ENCODE measurements at regions not wholly inside any gene's neighbourhood (a gene's known extent, or its start where the extent isn't known, plus 50 kb on each side); places are given as distances from the start of the nearest gene placed in this dataset.

DNA sequence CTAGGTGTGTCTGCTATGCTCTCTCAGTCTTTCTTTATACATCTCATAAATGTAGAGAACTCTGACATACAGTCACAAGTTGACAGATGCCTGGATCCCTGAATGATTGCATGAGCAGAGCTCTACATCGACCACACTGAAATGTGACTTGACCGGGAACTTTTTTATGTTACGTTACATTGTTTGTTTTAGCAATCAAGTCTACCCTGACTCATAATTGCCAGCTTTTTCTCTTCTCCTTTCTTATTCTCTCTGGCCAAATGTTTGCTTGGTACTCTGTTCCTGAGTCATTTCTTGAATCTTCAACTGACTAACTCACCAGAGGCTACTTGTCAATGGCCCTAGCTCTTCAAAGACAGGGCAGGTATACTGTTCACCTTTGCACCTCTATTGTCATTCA lies 213.6 kb upstream of the DTNBP1 start:
- no peak for DNase-seq (ENCODE audit: low read depth in 2 of 2)

DNA sequence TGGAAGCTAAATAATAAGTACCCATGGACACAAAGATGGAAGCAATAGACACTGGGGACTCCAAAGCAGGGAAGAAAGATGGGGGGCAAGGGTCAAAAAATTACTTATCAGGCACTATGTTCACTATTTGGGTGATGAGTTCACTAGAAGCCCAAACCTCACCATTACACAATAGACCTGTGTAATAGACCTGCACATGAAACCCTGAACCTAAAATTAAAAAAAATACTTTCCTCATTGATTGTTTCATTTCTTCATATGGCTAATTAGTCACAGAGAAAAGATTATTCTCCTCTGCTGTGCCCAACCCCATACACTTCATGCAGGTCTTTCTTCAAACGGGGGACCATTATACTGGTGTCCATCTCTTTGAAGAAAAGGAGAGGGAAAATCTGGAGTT lies 213.0 kb upstream of the DTNBP1 start:
- no peak for DNase-seq (ENCODE audit: low read depth in 2 of 2)

DNA sequence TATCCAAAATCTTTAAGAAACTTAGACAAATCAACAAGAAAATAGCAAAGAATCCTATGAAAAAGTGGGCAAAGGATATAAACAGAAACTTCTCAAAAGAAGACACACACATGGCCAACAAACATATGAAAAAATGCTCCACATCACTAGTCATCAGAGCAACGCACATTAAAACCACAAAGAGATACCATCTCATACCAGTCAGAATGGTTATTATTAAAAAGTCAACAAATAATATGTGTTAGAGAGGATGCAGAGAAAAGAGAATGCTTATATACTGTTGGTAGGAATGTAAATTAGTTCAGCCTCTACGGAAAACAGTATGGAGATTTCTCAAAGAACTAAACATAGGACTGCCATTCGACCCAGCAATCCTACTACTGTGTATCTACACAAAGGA lies 212.0 kb upstream of the DTNBP1 start:
- DNase-seq (ENCODE audit: low read depth in 2 of 2): no peak

DNA sequence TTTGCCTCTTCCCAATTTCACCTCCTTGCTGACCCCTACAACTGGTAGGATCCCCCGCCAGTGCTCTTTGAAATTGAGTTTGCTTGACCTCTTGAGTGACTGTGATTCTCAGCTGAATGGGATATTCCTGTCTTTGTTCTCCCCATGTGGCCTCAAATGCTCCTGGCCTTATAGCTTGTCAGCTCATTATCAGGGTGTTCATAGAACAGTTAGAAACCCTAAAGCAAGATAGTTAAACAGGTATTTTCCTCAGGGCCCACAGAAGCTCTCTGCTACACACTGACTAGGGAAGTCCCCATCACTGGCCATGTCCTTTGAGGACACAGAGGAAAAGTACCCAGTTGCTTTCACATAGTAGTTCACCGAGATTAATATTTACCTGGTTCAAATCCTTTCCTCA lies 211.5 kb upstream of the DTNBP1 start:
- DNase-seq (ENCODE audit: low read depth in 2 of 2): no peak

DNA sequence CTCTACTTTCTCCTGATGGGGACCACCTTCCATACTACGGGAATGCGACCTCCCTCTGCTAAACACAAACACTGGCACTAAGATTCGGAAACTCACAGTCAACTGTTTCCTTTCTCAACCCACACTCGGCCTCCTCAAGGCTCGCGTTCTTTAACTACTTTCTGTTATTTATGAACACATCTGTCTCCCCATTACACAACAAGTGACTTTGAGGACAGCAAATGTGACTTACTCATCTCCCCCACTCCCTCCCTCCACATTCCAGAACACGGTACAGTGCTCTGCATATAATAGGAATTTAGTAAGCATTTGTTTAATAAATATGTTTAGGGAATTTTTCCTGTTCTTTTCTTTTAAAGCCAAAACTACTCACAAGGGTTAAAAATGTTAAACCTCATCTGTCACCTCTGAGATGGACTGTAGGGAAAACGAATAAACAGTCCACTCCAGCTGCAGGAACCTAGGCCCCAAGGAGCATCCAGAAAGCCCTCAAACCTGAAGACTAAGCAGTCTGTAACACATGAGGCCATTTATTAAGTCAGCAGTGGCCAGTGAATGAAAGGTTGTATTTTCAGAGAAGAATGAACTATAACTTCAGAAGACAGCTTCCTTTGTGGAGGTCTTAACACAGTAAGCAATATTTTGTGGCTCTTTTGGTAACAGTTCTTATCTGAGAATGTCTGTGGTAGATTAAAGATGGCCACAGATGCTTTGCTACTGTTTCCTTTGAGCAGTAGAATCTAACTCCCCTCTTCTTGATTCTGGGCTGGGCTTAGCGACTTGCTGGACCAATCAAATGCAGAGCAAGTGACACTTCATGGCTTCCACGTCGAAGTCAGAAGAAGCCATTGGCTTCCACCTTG lies 209.6 kb upstream of the DTNBP1 start:
- DNase-seq (ENCODE audit: low read depth in 2 of 2): no peak

DNA sequence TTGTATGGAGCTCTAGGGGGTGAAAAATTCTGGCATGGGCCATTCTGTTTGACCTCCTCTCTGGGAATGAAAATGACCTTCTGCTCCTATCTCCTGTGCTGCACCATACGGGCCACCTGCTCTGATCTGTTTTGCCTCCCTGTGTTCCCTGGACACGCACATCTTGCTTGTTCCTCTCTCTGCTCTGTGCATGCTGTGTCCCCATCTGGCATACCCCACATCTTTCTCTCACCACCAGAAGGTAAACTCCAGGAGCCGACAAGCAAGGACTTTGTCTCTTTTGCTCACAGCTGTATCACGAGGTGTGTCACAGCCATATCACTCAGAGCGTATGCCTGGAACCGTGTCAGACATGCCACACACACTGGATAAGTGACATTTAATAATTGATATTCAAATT lies 208.4 kb upstream of the DTNBP1 start:
- DNase-seq (ENCODE audit: low read depth in 2 of 2): no peak

DNA sequence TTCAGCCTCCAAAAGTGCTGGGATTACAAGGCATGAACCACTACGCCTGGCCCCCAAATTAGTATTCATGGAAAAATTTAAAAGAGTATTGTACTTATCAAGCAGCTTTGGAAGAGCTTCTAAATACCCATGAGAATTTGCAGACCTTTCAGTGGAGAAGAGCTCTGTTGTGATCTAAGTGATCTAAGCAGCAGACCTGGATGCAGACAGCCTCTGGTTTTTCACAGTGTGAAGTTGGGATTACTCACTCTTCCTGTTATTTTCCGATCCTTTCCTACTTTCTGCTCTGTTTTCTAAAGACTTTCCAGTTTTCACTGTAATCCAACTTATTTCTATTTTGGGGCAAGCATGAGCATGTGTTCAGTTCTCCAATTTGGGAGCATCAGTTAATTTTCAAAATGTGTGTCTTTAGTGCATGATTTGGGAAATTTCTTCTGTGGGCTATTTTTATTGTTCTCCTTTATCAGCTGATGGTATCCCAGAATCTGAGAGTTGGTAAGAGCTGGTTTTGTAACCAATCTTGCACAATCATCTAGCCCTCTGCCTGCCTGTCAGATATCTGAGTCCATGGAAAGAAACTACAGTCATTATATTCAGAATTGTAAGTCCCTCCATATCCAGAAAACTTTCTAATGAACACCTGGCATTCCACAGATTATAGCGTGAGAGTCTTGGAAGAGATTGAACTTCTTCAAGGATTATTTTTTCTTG lies 207.7 kb upstream of the DTNBP1 start:
- no peak for DNase-seq (ENCODE audit: low read depth in 2 of 2)

DNA sequence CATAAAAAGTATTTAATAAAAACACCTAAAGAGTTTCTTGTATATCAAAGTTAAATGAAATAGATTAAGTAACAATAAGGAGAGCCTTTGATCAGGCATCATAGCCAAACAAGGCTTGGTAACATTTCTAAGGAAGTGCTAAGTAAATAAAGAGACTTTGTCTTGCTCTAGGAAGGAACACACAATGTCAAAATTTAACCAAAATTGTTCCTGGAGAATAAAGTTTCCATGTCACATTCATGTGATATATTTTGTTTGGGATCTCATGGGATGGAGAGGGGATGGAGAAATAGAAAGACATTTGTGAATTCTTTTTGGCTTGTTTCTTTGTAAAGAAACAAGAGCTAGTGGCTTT lies 201.9 kb upstream of the DTNBP1 start:
- no peak for DNase-seq (ENCODE audit: low read depth in 2 of 2)

DNA sequence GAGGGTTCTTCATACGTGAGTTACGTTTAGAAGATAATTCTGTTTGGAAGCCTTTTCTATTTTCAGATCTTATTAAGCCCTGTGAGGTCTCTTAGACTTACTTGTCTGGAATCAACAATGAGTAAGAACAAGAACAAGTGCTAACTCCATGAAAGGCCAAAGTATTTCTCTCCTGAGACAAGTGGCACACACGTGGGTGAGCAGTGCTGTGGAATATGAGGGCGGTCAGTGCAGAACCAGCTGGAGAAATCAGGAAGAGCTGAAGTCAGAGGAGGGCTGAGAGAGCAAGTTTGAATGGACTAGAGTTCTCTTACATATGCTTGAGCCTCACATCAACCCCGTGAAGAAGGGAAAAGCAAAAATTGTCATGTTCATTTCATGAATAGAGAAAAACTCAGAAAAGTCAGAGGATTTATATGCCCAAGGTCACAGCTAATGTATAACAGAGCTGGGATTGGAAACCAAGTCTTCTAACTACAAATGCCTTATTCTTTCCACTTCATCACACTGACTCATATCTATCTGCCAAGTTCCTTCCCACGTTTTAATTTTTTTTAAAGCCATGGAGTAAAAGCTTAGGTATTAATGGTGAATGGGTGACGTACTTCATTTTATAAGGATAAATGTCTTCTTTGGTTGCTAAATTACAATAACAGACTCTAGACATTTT lies 201.3 kb upstream of the DTNBP1 start:
- no peak for DNase-seq (ENCODE audit: low read depth in 2 of 2)

DNA sequence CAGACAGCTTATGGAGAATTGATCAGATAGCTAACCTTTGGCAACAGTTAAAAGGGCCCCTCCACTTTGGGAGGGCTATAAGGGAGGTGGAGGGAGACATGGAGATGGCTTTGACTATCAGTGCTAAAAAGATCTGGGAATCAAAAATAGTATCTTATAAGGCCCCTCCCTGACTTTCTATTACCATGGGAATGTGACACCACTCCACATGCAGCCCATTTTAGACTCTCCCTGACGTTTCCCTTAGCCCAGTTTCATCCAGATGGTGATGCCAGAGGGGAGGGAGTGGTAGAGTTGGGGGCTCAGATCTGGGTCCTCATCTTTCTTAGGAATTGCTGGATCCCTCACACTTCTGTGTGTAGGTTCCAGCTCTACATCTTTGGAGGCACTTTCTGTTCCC lies 200.0 kb upstream of the DTNBP1 start:
- no peak for DNase-seq (ENCODE audit: low read depth in 2 of 2)

DNA sequence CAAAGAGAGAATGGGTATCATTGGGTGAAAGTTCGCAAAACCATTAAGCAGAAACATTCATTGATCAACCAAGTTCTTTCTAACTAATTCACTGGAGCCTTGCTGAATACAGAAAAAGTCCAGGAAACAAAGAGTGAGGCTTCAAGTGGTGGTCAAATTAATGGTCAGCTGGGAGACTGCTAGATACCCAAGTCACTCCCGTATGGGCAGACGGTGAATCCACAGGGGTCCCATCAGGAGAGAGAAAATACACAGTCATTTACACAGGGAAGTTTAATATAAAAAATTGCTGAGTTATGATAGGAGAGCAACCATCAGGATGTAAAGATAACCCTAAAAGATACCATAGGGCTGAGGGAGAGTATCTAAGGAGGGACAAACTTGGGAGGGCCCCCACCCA lies 198.7 kb upstream of the DTNBP1 start:
- no peak for DNase-seq (ENCODE audit: low read depth in 2 of 2)

DNA sequence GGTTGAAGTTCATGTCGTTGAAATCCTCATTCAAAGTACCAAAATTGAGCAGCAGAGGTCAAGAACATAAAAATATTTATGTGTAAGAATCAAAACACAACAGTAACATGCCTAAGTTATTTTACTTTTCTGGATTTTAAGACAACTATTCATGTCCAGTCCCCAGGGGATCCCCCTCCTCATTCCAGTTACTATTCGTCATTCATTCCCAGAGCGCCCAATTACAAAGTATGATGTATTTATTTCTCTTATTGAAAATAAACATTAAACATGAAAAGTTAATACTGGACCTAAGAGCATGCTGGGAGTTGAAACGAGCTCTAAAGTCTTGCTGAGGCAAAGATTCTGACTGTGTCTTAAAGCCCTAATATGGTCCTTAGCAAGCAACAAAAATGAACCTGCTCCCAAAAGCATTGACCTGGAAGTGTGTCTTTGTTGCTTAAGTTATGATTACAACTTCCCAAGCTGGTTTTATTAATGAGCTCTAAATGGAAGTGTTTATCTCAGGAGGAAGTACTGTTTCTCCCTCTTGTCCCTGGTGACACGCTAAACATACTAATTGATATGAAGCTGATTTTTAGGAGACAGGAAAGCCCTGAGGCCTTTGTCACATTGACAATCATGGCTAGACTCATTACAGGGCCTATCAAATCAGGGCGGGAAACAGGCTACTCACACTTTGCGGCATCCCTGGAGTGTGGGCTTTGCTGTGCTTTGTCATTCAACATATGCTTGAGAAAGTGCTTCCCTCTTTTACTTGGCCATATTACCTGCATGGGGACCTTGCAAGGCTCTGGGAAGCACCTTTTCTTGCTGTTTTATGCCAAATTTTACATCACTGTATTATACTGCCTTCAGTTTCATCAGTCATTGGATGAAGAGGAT lies 192.2 kb upstream of the DTNBP1 start:
- no peak for DNase-seq (ENCODE audit: low read depth in 2 of 2)

DNA sequence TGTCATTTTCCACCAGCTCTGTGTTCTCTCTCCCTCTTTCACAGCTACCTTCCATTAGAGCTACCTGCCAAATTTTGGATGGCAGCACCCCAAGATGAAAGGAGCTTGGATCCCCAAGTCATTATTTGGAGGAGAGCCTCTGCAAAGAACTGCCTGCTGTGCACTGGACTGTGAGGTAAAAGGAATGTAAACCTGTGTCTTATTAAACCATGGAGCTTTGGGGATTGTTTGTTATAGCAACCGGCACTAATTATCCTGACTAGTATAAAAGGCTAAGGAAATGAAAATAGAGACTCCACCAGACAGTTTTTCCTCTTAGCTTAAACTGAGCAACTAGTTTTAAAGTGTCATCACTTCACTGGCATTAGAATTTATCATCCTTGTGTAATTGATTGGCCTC lies 191.6 kb upstream of the DTNBP1 start:
- DNase-seq (ENCODE audit: low read depth in 2 of 2): no peak

DNA sequence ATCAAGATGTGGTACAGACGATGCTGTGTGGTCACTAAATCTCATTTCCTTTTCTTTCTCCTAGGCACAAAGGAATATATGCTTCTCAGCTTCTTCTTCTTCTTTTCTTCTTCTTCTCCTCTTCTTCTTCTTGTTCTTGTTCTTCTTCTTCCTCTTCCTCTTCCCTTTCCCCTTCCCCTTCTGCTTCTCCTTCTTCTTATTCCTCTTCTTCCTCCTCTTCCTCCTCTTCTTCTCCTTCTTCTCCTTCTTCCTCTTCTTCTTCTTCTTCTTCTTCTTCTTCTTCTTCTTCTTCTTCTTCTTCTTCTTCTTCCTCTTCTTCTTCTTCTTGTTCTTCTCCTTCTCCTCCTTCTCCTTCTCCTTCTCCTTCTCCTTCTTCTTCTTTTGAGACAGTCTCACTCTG lies 190.4 kb upstream of the DTNBP1 start:
- no peak for DNase-seq (ENCODE audit: low read depth in 2 of 2)

DNA sequence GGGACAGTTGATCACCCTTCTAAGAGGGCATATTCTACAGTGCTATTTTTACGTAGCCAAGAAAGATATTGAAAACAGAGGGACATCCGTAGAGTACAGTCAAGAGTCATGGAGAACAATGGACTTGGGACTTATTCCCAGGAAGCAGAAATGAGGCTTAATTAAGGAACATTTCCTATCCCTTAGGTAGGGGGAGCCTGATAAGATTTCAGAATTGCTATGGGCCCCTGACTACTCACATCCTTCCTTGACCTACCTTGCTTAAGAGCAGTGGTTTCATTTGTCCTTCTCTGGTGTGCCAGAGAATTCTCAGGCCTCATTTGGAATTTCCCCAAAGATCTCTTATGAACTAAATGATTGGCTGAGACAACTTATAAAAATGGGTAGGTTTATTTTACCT lies 189.5 kb upstream of the DTNBP1 start:
- no peak for DNase-seq (ENCODE audit: low read depth in 2 of 2)

DNA sequence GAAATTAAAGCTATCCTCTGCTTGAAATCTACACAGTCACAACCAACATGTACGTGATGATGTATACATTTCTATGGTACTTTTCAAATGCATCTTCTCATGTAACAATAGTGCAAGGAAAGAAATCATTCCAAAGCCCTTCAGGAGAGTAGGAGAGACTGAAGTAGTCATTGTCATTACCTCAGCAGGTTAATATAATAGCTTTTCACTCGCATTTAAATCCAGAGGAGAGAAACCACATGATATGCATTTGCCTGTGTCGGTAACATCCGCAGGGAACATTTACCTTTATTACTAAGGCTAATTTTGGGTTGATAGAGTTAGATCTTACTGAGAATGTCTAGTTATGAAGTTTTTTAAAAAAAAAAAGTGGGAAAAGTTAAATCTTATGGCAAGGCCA lies 186.6 kb upstream of the DTNBP1 start:
- DNase-seq (ENCODE audit: low read depth in 2 of 2): no peak

DNA sequence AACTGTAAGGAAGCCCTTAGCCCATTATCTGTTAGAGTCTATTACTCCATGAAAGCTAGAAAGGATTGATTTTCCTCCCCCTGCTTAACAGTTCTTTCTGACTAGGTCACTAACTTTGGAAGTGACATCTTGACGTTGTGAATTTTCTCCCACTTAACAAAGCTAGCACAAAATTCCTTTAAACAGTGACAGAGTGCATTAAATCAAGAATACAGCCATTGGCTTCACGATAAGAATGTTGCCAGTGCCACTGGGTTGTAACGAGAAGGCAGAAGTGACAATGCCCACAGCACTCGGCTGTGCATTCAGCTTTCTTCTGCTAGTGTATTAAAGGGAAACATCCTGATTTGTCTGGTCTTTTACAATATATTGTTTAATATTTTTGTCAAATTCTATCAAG lies 182.7 kb upstream of the DTNBP1 start:
- DNase-seq (ENCODE audit: low read depth in 2 of 2): no peak

DNA sequence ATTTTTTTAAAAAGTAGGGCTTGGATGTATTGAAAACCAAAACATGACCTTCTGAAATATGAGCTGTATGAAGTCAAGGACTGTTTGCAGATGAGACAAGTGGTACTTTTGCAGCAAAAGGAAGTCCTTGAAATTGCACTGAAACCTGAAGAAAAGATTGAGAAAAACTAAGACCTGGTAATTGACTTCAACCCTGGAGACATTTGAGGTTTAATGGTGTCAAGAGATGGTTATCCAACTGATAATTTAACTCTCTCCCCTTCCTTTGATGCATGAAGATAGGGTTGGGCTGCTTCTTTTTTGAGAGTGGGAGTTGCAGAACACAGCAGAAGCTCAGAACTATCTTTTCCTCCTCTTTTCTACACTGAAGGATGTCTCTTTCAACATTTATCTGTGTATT lies 180.9 kb upstream of the DTNBP1 start:
- no peak for DNase-seq (ENCODE audit: low read depth in 2 of 2)

DNA sequence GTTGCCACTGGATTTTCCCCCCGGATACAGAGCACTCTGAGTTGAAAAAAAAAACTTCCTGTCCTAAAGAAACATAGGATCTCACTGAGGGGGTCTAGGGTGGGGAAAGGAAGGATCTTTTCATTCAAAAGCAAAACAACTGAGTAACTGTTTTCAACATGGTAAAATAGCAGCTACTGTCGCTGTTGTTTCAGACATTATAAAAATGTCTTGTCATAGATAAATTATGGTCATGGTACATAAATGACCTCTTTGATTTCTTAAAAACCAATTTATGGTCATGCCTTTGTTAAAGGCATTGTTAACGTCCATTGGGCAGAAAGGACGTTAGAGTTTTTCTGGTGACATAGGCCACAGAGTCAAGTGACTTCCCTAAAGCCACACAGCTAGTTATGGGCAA lies 180.4 kb upstream of the DTNBP1 start:
- DNase-seq (ENCODE audit: low read depth in 2 of 2): no peak

DNA sequence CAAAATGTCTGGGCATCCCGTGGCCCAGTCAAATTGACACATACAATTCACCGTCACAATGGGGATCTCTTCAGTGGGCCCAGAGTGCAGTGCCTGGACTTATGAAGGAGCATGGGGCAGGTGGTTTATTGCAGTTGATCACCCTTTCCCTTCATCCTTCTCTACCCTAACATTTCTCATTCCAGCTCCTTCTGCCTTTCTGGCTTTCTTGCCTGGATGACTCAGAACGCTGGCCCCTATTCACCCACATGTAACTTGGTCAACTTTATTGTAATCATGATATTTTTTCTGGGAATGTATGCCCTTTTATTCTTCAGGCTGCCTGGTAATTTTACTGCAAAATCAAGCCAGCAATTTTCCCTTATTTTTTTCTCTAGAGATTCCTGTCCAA lies 179.9 kb upstream of the DTNBP1 start:
- no peak for DNase-seq (ENCODE audit: low read depth in 2 of 2)

DNA sequence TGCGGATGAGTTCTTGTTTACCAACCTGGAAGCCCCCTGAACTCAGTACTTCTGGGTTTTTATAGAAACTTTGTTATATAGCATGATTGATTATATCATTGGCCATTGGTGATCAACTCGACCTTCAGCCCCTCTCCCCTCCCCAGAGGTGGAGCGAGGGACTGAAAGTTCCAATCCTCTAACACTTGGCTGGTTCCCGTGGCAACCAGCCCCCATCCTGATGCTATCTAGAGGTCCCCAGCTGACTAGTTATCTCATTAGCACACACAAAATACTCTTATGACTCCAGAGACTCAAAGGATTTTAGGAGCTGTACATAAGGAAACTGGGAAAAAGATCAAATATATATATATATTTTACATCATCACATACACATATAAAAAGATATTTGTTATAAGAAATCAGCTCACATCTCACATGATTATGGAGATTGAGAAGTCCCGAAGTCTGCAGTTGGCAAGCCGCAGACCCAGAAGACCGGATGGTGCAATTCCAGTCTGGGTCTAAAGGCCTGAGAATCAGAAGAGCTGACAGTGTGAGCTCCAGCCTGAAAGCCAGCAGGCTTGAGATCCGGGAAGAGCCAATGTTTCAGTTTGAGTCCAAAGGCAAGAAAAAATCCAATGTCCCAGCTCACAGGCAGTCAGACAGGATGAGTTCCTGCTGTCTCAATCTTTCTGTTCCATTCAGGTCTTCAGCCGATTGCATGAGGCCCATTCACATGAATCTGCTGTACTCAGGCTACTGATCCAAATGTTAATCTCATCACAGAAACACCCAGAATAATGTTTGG lies 179.3 kb upstream of the DTNBP1 start:
- no peak for DNase-seq (ENCODE audit: low read depth in 2 of 2)
